Neural cell (in vitro differentiated cells): ENCODE measurements at regions not wholly inside any gene's neighbourhood (a gene's known extent, or its start where the extent isn't known, plus 50 kb on each side); places are given as distances from the start of the nearest gene placed in this dataset.

Experiments used
- EP300 ChIP-seq: fragments of 450-650 bp; conservative IDR thresholded peaks from 2 replicates; pipeline ENCODE4 v1.6.1; 2014; ENCODE audit warnings: antibody characterized with exemption, mild to moderate bottlenecking, moderate library complexity; ENCODE audit not compliant: poor library complexity, severe bottlenecking
- SMC3 ChIP-seq: fragments of 450-650 bp; conservative IDR thresholded peaks from 2 replicates; pipeline ENCODE4 v1.6.1; 2014; ENCODE audit warnings: antibody characterized with exemption, mild to moderate bottlenecking, moderate library complexity; ENCODE audit not compliant: poor library complexity
- TF ChIP-seq, protein P1 (sequence below): fragments of 450-650 bp; IDR thresholded peaks from 2 replicates; pipeline ENCODE4 v1.5.1; 2014; ENCODE audit warnings: antibody characterized with exemption, mild to moderate bottlenecking, moderate library complexity; ENCODE audit not compliant: poor library complexity, severe bottlenecking

DNA sequence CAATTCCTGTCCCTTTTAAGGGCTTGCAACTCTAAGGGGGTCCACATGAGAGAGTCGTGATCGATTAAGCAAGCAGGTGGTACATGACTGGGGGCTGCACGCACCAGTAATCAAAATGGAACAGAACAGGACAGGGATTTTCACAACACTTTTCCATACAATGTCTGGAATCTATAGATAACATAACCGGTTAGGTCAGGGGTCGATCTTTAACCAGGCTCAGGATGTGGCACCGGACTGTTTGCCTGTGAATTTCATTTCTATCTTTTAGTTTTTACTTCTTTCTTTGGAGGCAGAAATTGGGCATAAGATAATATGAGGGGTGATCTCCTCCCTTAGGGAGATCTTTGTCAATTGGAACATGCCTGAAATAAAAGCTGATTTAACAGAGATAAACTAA is 370.1 kb downstream of the IPMK start:
- no peak for TF ChIP-seq EP300
- TF ChIP-seq SMC3, result no peak
- TF ChIP-seq, protein P1, sequence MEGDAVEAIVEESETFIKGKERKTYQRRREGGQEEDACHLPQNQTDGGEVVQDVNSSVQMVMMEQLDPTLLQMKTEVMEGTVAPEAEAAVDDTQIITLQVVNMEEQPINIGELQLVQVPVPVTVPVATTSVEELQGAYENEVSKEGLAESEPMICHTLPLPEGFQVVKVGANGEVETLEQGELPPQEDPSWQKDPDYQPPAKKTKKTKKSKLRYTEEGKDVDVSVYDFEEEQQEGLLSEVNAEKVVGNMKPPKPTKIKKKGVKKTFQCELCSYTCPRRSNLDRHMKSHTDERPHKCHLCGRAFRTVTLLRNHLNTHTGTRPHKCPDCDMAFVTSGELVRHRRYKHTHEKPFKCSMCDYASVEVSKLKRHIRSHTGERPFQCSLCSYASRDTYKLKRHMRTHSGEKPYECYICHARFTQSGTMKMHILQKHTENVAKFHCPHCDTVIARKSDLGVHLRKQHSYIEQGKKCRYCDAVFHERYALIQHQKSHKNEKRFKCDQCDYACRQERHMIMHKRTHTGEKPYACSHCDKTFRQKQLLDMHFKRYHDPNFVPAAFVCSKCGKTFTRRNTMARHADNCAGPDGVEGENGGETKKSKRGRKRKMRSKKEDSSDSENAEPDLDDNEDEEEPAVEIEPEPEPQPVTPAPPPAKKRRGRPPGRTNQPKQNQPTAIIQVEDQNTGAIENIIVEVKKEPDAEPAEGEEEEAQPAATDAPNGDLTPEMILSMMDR, result no peak
